ENCODE measurements at regions not wholly inside any gene's neighbourhood (a gene's known extent, or its start where the extent isn't known, plus 50 kb on each side); places are given as distances from the start of the nearest gene placed in this dataset.
"Not testable (repeated sequence)": the region's sequence is repeated elsewhere in the genome, so short reads cannot be mapped to it uniquely, and the experiment has no call there.

DNA sequence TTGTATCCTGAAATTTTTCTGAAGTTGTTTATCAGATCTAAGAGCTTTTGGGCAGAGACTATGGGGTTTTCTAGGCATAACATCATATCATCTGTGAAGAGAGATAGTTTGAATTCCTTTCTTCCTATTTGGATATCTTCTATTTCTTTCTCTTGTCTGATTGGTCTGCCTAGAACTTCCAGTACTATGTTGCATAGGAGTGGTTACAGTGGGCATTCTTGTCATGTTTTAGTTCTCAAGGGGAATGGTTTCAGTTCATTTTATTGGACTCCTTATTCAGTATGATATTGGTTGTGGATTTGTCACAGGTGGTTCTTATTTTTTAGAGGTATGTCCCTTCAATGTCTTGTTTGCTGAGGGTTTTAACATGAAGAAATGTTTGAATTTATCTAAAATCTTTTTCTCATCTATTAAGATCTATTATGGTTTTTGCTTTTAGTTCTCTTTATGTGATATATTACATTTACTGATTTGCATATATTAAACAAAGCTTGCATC lies 286.6 kb upstream of the C1QTNF3 start:
- not testable (repeated sequence) for DNase-seq

DNA sequence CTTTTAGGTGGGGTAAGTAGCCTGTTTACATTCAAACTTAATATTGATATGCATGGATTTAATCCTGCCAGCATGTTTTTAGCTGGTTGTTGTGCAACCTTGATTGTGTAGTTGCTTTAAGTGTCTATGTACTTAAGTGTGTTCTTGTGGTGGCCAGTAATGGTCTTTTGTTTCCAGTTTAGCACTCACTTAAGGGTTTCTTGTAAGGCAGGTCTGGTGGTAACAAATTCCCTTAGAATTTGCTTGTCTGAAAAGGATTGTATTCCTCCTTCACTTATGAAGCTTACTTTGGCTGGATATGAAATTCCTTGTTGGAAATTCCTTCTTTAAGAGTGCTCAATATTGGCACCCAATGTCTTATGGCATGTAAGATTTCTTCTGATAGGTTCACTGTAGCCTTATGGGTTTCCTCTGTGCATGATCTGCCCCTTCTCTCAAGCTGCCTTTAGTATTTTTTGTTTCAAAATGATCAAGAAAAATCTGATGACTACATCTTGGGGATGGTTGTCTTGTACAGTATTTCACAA lies 289.0 kb upstream of the C1QTNF3 start:
- DNase-seq: not testable (repeated sequence)

GRCh38 chr5:34339408-34340001 lies 296.5 kb upstream of the C1QTNF3 start:
- DNase-seq: not testable (repeated sequence)

DNA sequence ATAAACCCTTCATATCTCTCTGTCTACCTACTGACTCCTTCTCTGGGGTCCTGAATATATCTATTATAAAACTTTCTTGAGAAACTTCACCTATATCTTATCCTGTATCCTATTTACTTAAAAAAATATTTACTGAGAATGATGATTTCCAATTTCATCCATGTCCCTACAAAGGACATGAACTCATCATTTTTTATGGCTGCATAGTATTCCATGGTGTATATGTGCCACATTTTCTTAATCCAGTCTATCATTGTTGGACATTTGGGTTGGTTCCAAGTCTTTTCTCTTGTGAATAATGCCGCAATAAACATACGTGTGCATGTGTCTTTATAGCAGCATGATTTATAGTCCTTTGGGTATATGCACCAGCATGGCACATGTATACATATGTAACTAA lies 301.7 kb upstream of the RAI14 start:
- DNase-seq: not testable (repeated sequence)

DNA sequence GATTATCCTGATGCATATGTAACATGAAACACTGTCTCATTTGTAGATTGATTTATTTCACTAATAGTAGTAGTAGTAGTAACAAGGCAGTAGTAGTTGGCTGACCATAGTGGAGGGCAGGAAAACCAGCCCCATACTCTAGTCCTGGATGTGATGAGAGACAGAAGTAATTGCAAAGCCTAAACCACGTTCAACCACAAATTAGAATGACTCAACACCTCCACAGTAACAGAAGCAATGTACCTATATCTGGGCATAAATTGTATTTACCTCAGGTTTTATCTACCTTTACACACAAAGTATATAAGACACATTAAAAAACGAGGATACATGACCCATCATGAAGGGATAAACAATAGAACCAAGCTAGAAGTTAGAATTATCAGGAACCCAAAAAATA lies 284.7 kb upstream of the RAI14 start:
- not testable (repeated sequence) for DNase-seq

- not testable (repeated sequence) for DNase-seq
These were observed 284.3 kb upstream of the RAI14 start for GRCh38 chr5:34371817-34372216.

GRCh38 chr5:34372739-34373138 lies 283.4 kb upstream of the RAI14 start:
- not testable (repeated sequence) for DNase-seq

DNA sequence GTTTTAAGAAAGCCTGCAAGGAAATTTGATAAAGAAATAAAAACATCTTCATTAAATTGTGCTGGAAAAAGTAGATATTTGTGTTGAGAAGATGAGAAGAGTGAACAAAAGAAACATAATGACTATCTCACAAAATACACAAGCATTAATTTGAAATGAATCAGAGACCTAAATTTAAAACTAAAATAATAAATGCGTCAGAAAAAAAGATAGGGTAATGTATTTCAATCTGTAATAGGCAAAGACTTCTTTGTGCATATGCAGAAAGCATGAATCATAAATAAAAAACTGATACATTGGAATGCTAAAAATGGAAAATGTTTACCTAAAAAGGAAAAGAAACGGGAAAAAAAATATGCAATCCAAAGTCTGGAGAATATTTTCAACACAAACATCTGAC lies 278.5 kb upstream of the RAI14 start:
- not testable (repeated sequence) for DNase-seq

DNA sequence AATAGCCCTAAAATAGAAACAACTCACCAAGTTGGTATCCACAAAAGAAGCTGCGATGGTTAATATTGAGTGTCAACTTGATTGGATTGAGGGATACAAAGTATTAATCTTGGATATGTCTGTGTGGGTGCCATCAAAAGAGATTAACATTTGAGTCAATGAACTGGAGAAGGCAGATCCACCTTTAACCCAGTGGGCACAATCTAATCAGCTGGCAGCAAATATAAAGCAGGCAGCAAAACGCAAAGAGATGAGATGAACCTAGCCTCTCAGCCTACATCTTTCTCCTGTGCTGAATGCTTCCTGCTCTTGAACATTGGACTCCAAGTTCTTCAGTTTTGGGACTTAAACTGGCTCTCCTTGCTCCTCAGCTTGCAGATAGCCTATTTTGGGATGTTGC lies 277.6 kb upstream of the RAI14 start:
- DNase-seq: not testable (repeated sequence)

DNA sequence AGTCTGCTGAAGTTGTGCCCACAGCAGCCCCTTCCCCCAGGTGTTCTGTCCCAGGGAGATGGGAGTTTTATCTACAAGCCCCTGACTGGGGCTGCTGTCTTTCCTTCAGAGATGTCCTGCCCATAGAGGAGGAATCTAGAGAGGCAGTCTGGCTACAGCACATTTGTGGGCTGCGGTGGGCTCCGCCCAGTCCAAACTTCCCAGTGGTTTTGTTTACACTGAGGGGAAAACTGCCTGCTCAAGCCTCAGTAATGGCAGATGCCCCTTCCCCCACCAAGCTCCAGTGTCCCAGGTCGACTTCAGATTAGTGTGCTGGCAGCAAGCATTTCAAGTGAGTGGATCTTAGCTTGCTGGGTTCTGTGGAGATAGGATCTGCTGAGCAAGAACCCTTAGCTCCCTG lies 267.4 kb upstream of the RAI14 start:
- DNase-seq: not testable (repeated sequence)

- no peak for DNase-seq
These were observed 246.8 kb upstream of the RAI14 start for GRCh38 chr5:34409373-34409772.

- no peak for DNase-seq
These were observed 245.6 kb upstream of the RAI14 start for GRCh38 chr5:34410411-34411139.

DNA sequence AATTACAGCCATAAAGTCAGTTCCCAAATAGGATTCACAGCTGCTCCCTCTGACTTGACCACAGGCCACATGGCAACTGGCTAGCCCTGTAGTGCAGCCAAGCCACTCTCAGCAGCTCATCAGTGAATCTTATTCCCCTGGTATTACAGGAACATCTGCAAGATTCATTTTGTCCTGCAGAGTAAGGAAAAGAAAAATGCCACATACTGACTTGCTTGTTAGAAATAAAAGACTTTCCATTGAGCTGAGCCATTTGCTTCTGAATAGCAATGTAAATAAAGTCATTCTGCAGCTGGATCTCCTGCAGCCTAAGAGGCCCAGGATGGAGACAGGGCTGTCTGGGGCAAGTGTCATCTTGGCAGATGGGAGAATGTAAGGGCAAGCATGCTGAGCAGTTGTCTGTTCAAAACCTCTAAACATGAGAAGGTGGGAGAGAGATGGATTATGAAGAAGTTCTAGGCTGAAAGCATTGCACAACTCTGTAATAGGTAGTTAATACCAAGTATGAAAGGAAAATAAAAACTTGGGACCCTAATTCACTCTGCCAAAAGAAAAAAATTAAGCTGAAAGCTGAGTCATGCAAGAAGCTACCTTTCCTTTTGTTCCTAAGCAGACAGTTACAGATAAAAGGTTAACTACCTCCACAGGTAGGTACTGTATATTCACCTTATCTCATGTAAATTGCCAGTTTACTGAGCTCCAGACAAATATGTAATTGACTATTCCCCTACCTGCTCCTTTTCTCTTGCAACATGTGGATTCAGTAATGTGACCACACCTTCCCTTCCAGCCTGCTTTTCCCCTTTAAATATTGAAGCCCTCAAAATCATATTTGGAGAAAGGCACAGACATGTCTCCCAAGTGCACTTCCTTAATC lies 244.4 kb upstream of the RAI14 start:
- DNase-seq: no peak

DNA sequence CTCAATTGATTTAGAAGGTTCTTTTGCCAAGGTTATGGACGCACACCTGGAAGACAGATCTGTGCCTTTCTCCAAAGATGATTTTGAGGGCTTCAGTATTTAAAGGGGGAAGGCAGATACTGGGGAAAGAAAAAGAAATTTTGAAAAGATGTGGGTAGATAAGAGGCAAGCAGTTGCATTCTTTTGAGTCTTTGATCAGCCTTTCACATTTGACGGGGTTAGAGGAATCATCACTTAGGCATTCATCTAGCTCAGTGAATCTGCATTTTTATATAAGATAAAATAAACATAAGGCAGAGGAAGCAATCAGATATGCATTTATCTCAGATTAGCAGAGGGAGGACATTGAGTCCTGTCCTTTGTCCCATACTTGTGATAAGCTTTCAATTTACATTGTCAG lies 243.4 kb upstream of the RAI14 start:
- DNase-seq: no peak

DNA sequence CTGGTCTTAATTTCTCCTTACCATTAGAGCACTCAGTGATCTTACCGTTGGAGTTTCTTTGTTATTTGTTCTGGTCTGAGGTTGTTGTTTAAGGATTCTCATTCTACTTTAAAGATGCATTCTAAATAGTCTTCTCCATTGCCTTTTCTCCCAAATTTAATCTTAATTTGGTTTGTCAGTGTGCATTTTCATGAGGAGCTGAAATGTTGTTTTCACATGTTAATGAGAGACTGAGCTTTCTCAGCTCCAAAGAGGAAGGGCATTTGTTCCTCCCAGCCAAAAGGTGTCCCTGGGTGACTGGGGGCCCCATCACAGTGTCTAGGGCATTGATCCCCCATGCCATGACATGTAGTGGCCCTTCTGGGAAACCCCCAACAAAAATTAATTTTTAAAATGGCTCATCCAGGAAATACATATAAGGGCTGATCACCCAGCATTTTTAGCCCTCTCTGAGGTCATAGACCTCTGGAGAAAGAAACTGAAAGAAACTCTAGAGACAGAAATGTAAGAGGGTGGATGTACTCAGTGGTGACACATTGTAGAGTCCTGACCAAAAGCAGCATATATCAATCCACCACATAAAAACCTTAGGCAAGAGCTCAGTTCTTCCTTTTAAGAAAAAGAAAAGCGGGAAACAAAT lies 240.4 kb upstream of the RAI14 start:
- DNase-seq: no peak

DNA sequence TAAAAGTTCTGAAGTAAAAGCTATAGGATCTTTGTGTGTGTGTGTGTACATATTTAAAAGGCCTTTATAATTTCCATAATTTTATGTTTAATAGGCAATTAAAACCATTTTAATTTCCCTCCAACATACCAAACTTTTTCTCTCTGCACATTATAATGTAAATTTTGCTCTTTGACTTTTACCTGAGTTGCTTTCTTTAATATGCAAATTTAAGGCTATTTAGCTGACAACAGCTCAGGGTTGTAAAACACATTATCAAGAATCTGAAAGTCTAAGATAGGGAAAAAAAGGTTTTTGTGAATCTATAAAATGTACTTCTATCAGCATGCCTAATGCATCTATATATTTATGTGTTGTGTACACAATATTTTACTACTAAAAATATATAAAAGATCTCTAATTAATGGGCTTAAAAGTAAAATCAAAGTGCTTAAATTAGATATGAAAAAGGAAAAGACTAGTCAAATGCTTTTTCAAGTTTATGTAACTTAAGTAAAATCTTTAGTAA lies 239.6 kb upstream of the RAI14 start:
- DNase-seq: no peak

DNA sequence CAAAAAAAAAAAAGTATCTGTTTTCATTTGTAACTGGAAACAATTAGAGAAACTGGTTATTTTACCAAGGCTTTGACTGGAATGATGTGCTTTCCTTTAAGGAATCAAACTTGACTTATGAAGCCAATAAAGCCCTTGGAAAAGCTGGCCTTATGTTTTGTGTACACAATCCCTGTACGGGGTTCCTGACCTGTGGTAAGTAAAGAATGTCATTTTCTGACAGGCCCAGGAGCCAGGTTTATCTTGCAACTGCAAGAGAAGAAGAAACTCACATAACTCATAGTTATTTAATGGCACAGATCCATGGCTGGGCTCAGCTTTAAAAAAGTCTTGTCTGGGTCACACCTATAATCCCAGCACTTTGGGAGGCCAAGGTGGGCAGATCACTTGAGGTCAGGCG lies 235.9 kb upstream of the RAI14 start:
- DNase-seq: not testable (repeated sequence)

GRCh38 chr5:34436761-34437501 lies 219.2 kb upstream of the RAI14 start:
- no peak for DNase-seq

DNA sequence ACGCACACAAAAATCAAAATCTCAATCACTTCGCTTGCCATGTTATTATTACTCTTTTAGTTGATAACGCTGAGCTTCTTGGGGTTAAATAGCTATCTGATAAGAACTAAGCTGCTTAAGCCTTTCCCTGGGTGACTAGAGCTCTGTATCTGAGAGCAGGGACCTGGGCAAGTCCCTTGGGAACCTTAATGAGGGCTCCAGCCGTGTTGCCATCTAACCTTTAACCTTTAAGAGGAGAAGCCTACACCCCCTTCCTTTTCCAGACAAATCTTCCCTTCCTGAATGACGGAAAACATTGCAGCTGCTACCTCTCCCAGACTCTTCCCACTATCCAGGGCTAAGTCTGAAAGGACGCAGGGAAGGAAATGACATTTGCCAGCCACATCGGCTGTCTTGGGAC lies 216.5 kb upstream of the RAI14 start:
- DNase-seq: no peak

DNA sequence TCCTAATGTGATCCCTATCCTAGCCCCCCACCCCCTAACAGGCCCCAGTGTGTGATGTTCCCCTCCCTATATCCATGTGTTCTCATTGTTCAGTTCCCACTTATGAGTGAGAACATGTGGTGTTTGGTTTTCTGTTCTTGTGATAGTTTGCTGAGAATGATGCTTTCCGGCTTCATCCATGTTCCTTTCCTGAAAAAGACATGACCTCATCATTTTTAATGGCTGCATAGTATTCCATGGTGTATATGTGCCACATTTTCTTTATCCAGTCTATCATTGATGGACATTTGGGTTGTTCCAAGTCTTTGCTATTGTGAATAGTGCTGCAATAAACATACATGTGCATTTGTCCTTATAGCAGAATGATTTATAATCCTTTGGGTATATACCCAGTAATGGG lies 214.4 kb upstream of the RAI14 start:
- not testable (repeated sequence) for DNase-seq

DNA sequence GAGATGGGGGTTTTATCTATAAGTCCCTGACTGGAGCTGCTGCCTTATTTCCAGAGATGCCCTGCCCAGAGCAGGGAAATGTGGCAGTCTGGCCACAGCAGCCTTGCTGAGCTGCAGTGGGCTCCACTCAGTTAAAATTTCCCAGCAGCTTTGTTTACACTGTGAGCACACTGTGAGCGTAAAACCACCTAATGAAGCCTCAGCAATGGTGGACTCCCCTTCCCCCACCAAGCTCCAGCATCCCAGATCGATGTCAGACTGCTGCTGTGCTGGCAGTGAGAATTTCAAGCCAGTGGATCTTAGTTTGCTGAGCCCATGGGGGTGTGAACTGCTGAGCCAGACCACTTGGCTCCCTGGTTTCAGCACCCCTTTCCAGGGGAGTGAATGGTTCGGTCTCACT lies 208.7 kb upstream of the RAI14 start:
- DNase-seq: no peak

- no peak for DNase-seq
These were observed 206.5 kb upstream of the RAI14 start for GRCh38 chr5:34449639-34450038.
